ENCODE measurements at regions not wholly inside any gene's neighbourhood (a gene's known extent, or its start where the extent isn't known, plus 50 kb on each side); places are given as distances from the start of the nearest gene placed in this dataset.

DNA sequence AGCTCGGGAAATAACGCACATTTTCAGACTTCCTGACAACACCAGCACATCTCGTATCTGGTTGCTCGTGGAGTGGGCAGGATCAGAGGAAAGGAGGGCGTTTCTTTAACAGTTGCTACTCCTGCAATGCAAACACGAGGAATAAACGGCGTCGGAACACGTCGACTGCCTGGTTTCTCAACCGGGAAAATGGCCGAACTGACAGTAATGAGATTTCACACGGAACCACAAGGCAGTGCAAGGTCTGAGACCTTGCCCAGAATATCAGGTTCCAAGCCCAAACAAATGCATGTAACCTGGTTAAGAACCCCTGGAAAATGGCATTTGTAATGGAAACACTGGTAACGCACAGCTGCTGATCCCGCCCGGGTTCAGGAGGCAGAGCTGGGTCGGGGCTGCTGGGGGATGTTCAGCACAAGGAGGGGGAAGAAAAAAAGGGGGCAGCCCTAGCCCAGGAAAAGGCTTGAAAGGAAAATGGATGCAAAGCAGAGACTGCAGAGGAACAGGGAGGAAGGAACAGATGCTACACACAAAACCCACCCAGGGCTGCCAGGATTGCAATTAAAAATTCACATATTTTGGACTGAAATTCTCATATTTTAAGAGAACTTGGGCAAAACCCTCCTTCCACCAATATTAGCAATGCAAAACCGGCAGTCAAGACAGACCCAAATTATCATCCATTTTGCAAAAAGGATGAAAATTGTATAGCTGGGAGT lies 61.6 kb upstream of the KLHL29 start:
- H3K9ac ChIP-seq (ENCODE audit: insufficient read length, low read depth) = no peak overlapping the region
- no peaks in the 10 kb centered on the region for H3K9me3 ChIP-seq (ENCODE audit: insufficient read depth, low read length)
- H3K4me1 ChIP-seq (ENCODE audit: insufficient read depth, insufficient read length) = no peaks in the 10 kb centered on the region
- H3K27me3 ChIP-seq (ENCODE audit: insufficient read depth, insufficient read length) = no peaks in the 10 kb centered on the region
- DNase-seq (ENCODE audit: low read depth, low spot score) = no peak
- H3K4me3 ChIP-seq (ENCODE audit: insufficient read length, low read depth) = no peak overlapping the region
- TF ChIP-seq YY1 (IDR thresholded peaks at IDR 0.05; ENCODE audit: insufficient read depth, insufficient read length) (no peak), ZNF274 (IDR thresholded peaks at IDR 0.05; ENCODE audit: low read depth, low read length) (no peak), SUZ12 (IDR thresholded peaks at IDR 0.05; ENCODE audit: extremely low read depth, insufficient read depth, insufficient read length) (no peak)
- H3K36me3 ChIP-seq (ENCODE audit: insufficient read depth, insufficient read length, low read length) = no peaks in the 10 kb centered on the region

DNA sequence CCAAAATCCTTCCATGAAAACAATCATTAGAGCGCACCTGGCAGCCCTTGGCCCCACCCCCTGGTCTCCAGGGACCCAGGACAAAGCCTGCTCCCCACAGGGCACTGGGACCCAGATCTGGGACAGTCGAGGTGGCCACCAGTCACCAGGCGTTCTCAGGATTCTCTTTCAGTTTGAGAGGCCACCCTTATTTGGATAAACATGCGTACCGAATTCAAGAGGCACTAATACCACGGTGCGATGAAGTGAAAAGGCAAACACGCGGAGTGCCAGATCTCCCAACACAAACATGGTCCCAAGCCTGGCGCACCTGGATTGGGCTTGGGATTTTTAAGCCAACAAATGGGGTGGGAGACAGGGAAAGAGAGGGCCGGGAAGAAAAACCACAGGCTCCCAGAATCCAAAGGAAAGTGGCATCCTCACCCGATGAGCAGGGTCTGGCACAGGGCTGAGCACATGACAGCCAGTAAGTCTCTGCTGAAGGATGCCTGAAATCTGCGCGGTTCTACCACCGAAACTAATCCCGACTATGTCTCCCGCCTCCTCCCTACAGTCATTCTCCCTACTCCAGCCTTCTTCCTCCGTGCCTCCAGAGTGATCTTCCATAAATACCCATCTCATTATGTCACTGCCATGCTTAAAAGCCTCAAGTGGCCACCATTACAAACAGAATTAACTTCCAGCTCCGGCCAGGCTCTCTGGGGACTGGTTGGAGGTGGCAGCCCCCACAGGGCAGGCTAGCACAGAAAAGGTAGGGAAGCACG lies 60.9 kb upstream of the KLHL29 start:
- DNase-seq (ENCODE audit: low read depth, low spot score) = no peak
- Histone ChIP-seq H3K4me1 (ENCODE audit: insufficient read depth, insufficient read length) (no peaks in the 10 kb centered on the region), H3K27me3 (ENCODE audit: insufficient read depth, insufficient read length) (no peaks in the 10 kb centered on the region), H3K9me3 (ENCODE audit: insufficient read depth, low read length) (no peaks in the 10 kb centered on the region), H3K36me3 (ENCODE audit: insufficient read depth, insufficient read length, low read length) (no peaks in the 10 kb centered on the region), H3K4me3 (ENCODE audit: insufficient read length, low read depth) (no peak overlapping the region), H3K9ac (ENCODE audit: insufficient read length, low read depth) (no peak overlapping the region)
- TF ChIP-seq ZNF274 (IDR thresholded peaks at IDR 0.05; ENCODE audit: low read depth, low read length) = no peak
- no peak for TF ChIP-seq YY1 (IDR thresholded peaks at IDR 0.05; ENCODE audit: insufficient read depth, insufficient read length)
- no peak for TF ChIP-seq SUZ12 (IDR thresholded peaks at IDR 0.05; ENCODE audit: extremely low read depth, insufficient read depth, insufficient read length)

DNA sequence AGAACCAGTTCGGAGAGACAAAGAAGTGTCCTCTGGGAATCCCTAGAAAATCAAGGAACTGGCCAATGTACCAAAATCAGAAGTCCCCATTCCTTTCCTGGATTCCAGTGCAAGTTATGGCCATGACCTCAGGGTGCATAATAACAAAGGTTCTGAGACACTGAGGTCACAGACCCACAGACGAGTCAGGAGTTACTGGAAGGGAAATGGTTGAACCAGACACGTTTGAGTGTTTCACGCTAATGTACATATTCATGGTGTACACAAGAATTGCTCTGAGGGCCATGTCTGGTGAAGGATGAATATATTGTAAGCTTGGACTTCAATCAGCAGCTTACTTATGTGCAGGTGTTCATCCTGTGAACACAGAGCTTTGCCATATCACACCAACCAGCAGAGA lies 58.6 kb upstream of the KLHL29 start:
- DNase-seq (ENCODE audit: low read depth, low spot score) = no peak
- H3K9me3 ChIP-seq (ENCODE audit: insufficient read depth, low read length) = no peaks in the 10 kb centered on the region
- H3K4me3 ChIP-seq (ENCODE audit: insufficient read length, low read depth) = no peak overlapping the region
- no peaks in the 10 kb centered on the region for H3K27me3 ChIP-seq (ENCODE audit: insufficient read depth, insufficient read length)
- H3K4me1 ChIP-seq (ENCODE audit: insufficient read depth, insufficient read length) = no peaks in the 10 kb centered on the region
- no peak overlapping the region for H3K9ac ChIP-seq (ENCODE audit: insufficient read length, low read depth)
- H3K36me3 ChIP-seq (ENCODE audit: insufficient read depth, insufficient read length, low read length) = no peaks in the 10 kb centered on the region
- TF ChIP-seq SUZ12 (IDR thresholded peaks at IDR 0.05; ENCODE audit: extremely low read depth, insufficient read depth, insufficient read length) = no peak

DNA sequence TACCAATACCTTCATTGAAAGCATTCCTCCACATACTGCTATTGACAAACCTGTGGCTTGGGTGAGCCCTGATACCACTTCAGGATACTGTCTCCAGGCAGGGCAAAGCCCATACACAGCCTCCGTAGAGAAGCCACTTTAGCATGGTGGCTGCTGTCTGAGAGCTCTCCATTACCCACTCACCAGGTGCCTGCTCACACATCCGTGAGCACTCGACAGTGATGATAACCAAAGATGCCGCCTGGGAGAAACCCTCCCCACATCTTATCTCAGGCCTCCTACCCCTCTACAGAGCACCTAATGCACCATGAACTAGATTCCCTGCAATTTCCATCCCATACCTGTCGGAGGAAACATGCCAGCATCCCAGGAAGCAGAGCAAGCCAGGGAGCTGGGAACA lies 57.6 kb upstream of the KLHL29 start:
- DNase-seq (ENCODE audit: low read depth, low spot score) = no peak
- no peaks in the 10 kb centered on the region for H3K27me3 ChIP-seq (ENCODE audit: insufficient read depth, insufficient read length)
- no peaks in the 10 kb centered on the region for H3K9me3 ChIP-seq (ENCODE audit: insufficient read depth, low read length)
- H3K36me3 ChIP-seq (ENCODE audit: insufficient read depth, insufficient read length, low read length) = no peaks in the 10 kb centered on the region
- no peak overlapping the region for H3K4me3 ChIP-seq (ENCODE audit: insufficient read length, low read depth)
- no peaks in the 10 kb centered on the region for H3K4me1 ChIP-seq (ENCODE audit: insufficient read depth, insufficient read length)
- TF ChIP-seq YY1 (IDR thresholded peaks at IDR 0.05; ENCODE audit: insufficient read depth, insufficient read length) = no peak
- TF ChIP-seq SUZ12 (IDR thresholded peaks at IDR 0.05; ENCODE audit: extremely low read depth, insufficient read depth, insufficient read length) = no peak
- TF ChIP-seq ZNF274 (IDR thresholded peaks at IDR 0.05; ENCODE audit: low read depth, low read length) = no peak
- H3K9ac ChIP-seq (ENCODE audit: insufficient read length, low read depth) = no peak overlapping the region

DNA sequence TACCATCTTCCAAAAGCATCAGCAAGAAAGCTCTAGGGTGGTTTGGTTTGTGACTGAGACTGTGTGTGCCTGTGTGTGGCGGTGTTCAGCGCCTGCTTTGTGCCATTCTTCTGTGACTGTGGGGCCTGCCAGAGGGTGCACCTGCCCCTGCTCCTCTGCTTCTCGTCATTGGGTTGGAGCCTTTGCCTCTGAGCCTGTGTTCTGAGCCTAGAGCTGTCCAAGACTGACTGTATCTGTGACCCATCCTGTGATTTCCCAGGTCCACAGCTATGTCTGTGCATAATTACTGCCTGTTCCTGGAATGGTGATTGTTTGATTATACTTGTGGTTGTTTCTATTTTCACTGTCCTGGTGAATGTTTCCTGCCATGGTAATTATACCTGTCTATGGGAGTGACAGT lies 57.1 kb upstream of the KLHL29 start:
- H3K27me3 ChIP-seq (ENCODE audit: insufficient read depth, insufficient read length) = no peaks in the 10 kb centered on the region
- H3K9ac ChIP-seq (ENCODE audit: insufficient read length, low read depth) = no peak overlapping the region
- no peak for DNase-seq (ENCODE audit: low read depth, low spot score)
- no peaks in the 10 kb centered on the region for H3K9me3 ChIP-seq (ENCODE audit: insufficient read depth, low read length)
- H3K4me3 ChIP-seq (ENCODE audit: insufficient read length, low read depth) = no peak overlapping the region
- no peaks in the 10 kb centered on the region for H3K36me3 ChIP-seq (ENCODE audit: insufficient read depth, insufficient read length, low read length)
- no peak for TF ChIP-seq SUZ12 (IDR thresholded peaks at IDR 0.05; ENCODE audit: extremely low read depth, insufficient read depth, insufficient read length)
- H3K4me1 ChIP-seq (ENCODE audit: insufficient read depth, insufficient read length) = no peaks in the 10 kb centered on the region

DNA sequence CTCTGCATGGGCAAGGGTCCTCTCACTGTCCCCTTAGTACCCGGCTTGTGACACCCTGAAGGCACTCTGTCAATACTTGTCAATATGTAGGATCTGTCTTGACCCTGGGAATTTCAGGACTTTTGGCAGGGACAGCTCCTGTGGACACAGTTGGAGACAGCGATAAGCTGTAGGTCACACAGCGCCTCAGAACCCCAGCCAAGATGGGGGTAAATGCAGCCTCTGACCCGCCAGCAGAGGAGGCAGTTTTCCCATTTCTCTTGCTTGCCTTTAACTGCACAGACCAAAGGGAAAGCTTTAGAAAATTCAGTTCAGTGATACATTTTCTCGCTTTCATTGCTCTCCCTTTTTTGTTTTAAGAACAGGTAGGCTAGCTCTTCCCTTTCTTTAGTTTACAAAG lies 54.8 kb upstream of the KLHL29 start:
- no peaks in the 10 kb centered on the region for H3K27me3 ChIP-seq (ENCODE audit: insufficient read depth, insufficient read length)
- peak; percentile 40 for DNase-seq (ENCODE audit: low read depth, low spot score)
- H3K4me3 ChIP-seq (ENCODE audit: insufficient read length, low read depth) = no peak overlapping the region
- no peaks in the 10 kb centered on the region for H3K36me3 ChIP-seq (ENCODE audit: insufficient read depth, insufficient read length, low read length)
- no peak for TF ChIP-seq SUZ12 (IDR thresholded peaks at IDR 0.05; ENCODE audit: extremely low read depth, insufficient read depth, insufficient read length)
- TF ChIP-seq ZNF274 (IDR thresholded peaks at IDR 0.05; ENCODE audit: low read depth, low read length) = no peak
- TF ChIP-seq YY1 (IDR thresholded peaks at IDR 0.05; ENCODE audit: insufficient read depth, insufficient read length) = no peak
- H3K9ac ChIP-seq (ENCODE audit: insufficient read length, low read depth) = no peak overlapping the region
- H3K9me3 ChIP-seq (ENCODE audit: insufficient read depth, low read length) = no peaks in the 10 kb centered on the region
- no peaks in the 10 kb centered on the region for H3K4me1 ChIP-seq (ENCODE audit: insufficient read depth, insufficient read length)
